ENCODE measurements at regions not wholly inside any gene's neighbourhood (a gene's known extent, or its start where the extent isn't known, plus 50 kb on each side); places are given as distances from the start of the nearest gene placed in this dataset.

- Histone ChIP-seq H3K27me3 (ENCODE audit: control insufficient read depth in 4 of 4, insufficient read depth in 4 of 4, low read length in 3 of 4) (no peaks in the 10 kb centered on the region), H3K4me3 (ENCODE audit: low read depth in 1 of 3, low read length in 3 of 3) (no peak overlapping the region), H3K9me3 (ENCODE audit: control insufficient read depth in 4 of 4, low read length in 3 of 4) (no peaks in the 10 kb centered on the region), H3K27ac (ENCODE audit: low read depth in 1 of 2, low read length in 2 of 2) (no peak overlapping the region), H3K4me1 (ENCODE audit: control insufficient read depth in 4 of 4, insufficient read depth in 4 of 4, low read length in 3 of 4) (peaks cover 0 to 9% (median 5%) of the 10 kb centered on the region in 4 donors), H3K36me3 (ENCODE audit: control insufficient read depth in 4 of 4, insufficient read depth in 3 of 4, low read depth in 1 of 4, low read length in 3 of 4) (no peaks in the 10 kb centered on the region), H3K9ac (ENCODE audit: low read depth in 1 of 2, low read length in 2 of 2) (no peak overlapping the region)
- TF ChIP-seq JUND (IDR thresholded peaks at IDR 0.05) (no peak), YY1 (IDR thresholded peaks at IDR 0.05) (no peak), RAD21 (IDR thresholded peaks at IDR 0.05) (no peak), MAX (IDR thresholded peaks at IDR 0.05) (no peak), SP1 (IDR thresholded peaks at IDR 0.05) (no peak), ATF3 (IDR thresholded peaks at IDR 0.05) (no peak), HNF4G (IDR thresholded peaks at IDR 0.05) (no peak), RXRA (IDR thresholded peaks at IDR 0.05) (no peak), NR2F2 (IDR thresholded peaks at IDR 0.05) (no peak), EGR1 (IDR thresholded peaks at IDR 0.05; ENCODE audit: low read depth in 2 of 2) (no peak), FOXA1 (IDR thresholded peaks at IDR 0.05) (no peak), HNF4A (conservative IDR thresholded peaks at IDR 0.05) (no peak)
- TF ChIP-seq, protein P1, sequence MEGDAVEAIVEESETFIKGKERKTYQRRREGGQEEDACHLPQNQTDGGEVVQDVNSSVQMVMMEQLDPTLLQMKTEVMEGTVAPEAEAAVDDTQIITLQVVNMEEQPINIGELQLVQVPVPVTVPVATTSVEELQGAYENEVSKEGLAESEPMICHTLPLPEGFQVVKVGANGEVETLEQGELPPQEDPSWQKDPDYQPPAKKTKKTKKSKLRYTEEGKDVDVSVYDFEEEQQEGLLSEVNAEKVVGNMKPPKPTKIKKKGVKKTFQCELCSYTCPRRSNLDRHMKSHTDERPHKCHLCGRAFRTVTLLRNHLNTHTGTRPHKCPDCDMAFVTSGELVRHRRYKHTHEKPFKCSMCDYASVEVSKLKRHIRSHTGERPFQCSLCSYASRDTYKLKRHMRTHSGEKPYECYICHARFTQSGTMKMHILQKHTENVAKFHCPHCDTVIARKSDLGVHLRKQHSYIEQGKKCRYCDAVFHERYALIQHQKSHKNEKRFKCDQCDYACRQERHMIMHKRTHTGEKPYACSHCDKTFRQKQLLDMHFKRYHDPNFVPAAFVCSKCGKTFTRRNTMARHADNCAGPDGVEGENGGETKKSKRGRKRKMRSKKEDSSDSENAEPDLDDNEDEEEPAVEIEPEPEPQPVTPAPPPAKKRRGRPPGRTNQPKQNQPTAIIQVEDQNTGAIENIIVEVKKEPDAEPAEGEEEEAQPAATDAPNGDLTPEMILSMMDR (IDR thresholded peaks at IDR 0.05; ENCODE audit: low read depth, low read length, missing input control) = no peak
- DNase-seq (ENCODE audit: low spot score) = no peak
- WGBS = 91% methylated on average over 1 of the region's 1 CpG
Observed at GRCh38 chr5:126014676-126015075, 408.5 kb upstream of the GRAMD2B start.

DNA sequence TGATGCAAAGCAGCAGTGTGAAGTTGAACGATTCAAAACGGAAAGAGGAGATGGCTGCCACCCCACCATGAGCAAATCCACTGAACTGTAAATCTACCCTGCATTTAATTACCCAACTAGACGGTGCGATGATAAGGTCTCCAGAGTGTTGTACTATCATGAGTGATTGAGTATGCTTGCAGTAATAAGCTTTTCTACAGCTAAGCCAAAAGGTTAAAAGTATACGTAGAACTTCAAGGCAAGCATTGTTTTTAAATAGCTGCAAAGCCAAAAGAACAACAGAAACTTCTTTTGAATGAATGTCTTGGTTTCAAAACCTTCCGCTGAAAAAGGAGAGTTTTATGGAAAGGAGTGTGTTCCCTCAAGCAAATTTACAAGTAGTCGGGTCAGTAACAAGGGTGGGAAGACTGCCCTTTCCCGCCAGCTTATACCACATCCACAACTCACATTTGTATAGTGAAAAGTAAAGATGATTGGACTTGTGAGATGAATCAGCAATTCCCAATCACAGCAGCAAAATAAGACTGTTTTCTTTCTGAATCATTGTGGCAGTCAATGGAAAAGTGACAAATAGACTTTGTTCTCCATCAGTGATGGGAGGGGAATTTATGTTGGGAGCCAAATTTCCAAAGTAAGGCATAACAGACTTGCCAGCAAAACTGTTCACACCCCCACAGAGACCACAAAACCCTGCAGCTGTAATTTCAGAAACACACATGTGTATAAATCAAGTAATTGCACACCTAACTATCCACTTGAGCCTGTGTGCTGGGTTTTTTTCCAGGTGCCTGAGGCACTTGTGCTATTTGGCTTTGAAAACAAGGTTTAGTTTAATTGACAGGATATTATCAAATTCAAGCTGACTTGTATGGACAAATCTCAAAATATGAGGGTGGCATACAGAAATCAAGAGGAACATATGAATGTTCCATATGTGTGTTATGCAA, 407.7 kb upstream of the GRAMD2B start:
- Histone ChIP-seq H3K4me1 (ENCODE audit: control insufficient read depth in 4 of 4, insufficient read depth in 4 of 4, low read length in 3 of 4) (peaks cover 0 to 9% (median 5%) of the 10 kb centered on the region in 4 donors), H3K27me3 (ENCODE audit: control insufficient read depth in 4 of 4, insufficient read depth in 4 of 4, low read length in 3 of 4) (no peaks in the 10 kb centered on the region), H3K27ac (ENCODE audit: low read depth in 1 of 2, low read length in 2 of 2) (peak overlapping the region in 1 of 2 donors; percentile 5), H3K9me3 (ENCODE audit: control insufficient read depth in 4 of 4, low read length in 3 of 4) (no peaks in the 10 kb centered on the region), H3K4me3 (ENCODE audit: low read depth in 1 of 3, low read length in 3 of 3) (no peak overlapping the region), H3K36me3 (ENCODE audit: control insufficient read depth in 4 of 4, insufficient read depth in 3 of 4, low read depth in 1 of 4, low read length in 3 of 4) (no peaks in the 10 kb centered on the region), H3K9ac (ENCODE audit: low read depth in 1 of 2, low read length in 2 of 2) (no peak overlapping the region)
- WGBS = 63% methylated on average over 8 of the region's 8 CpGs
- no peak for DNase-seq (ENCODE audit: low spot score)
- TF ChIP-seq TAF1 (conservative IDR thresholded peaks at IDR 0.05) = no peak
- no peak for TF ChIP-seq HNF4G (IDR thresholded peaks at IDR 0.05)
- peak in 1 of 2 donors; percentile 23 for TF ChIP-seq HNF4A (conservative IDR thresholded peaks at IDR 0.05)
- TF ChIP-seq EGR1 (IDR thresholded peaks at IDR 0.05; ENCODE audit: low read depth in 2 of 2) = peak in 1 of 2 donors; percentile 13

GRCh38 chr5:126016256-126016655, 407.0 kb upstream of the GRAMD2B start:
- peaks cover 0 to 2% (median 0%) of the 10 kb centered on the region in 4 donors for H3K9me3 ChIP-seq (ENCODE audit: control insufficient read depth in 4 of 4, low read length in 3 of 4)
- H3K9ac ChIP-seq (ENCODE audit: low read depth in 1 of 2, low read length in 2 of 2) = no peak overlapping the region
- no peaks in the 10 kb centered on the region for H3K27me3 ChIP-seq (ENCODE audit: control insufficient read depth in 4 of 4, insufficient read depth in 4 of 4, low read length in 3 of 4)
- H3K27ac ChIP-seq (ENCODE audit: low read depth in 1 of 2, low read length in 2 of 2) = no peak overlapping the region
- no peak for TF ChIP-seq SP1 (IDR thresholded peaks at IDR 0.05)
- TF ChIP-seq RXRA (IDR thresholded peaks at IDR 0.05) = no peak
- no peak for TF ChIP-seq GABPA (IDR thresholded peaks at IDR 0.05 in 1 of 2, conservative IDR thresholded peaks at IDR 0.05 in 1 of 2)
- no peak for TF ChIP-seq RAD21 (IDR thresholded peaks at IDR 0.05)
- H3K36me3 ChIP-seq (ENCODE audit: control insufficient read depth in 4 of 4, insufficient read depth in 3 of 4, low read depth in 1 of 4, low read length in 3 of 4) = no peaks in the 10 kb centered on the region
- H3K4me1 ChIP-seq (ENCODE audit: control insufficient read depth in 4 of 4, insufficient read depth in 4 of 4, low read length in 3 of 4) = peaks cover 0 to 9% (median 5%) of the 10 kb centered on the region in 4 donors
- H3K4me3 ChIP-seq (ENCODE audit: low read depth in 1 of 3, low read length in 3 of 3) = no peak overlapping the region
- DNase-seq (ENCODE audit: low spot score) = no peak
- 53% methylated on average over 1 of the region's 1 CpG for WGBS

Measured in liver (tissue), 8 donors.